GM12865 (cell line): ENCODE measurements at regions not wholly inside any gene's neighbourhood (a gene's known extent, or its start where the extent isn't known, plus 50 kb on each side); places are given as distances from the start of the nearest gene placed in this dataset.

Experiments used
- DNase-seq: peaks from one replicate; pipeline ENCODE4 v3.0.0; 2010; ENCODE audit warnings: low read depth
- H3K4me3 ChIP-seq: 2 replicates; pipeline ENCODE4 v1.5.1; 2011; ENCODE audit warnings: mild to moderate bottlenecking, low read depth, low read length, control low read depth
- TF ChIP-seq, protein P1 (sequence below): IDR thresholded peaks from 2 replicates; pipeline ENCODE4 v1.5.1; 2011; ENCODE audit warnings: low read length, control low read depth, low read depth, inconsistent platforms; ENCODE audit not compliant: insufficient read depth; ENCODE audit errors: missing control alignments

DNA sequence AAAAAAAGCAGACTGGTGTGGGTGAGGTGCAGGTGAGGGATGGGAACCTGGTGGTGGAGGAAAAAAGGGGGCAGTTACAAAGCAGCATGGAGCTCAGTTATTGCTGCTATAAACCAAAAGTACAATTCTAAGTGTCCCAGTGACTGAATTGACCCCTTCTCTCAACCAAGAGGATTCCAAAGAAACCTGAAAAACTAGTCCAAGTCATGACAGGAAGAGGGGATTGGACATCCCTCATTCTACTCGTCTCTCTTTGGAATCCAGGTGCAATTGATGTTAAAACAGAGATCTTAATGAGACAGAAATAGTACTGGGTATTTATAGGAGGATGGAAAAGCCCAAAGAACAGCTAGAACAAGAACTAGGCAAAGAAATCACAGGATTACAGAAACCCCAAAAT is 322.3 kb upstream of the IGFBP3 start:
- no peak for DNase-seq
- TF ChIP-seq, protein P1, sequence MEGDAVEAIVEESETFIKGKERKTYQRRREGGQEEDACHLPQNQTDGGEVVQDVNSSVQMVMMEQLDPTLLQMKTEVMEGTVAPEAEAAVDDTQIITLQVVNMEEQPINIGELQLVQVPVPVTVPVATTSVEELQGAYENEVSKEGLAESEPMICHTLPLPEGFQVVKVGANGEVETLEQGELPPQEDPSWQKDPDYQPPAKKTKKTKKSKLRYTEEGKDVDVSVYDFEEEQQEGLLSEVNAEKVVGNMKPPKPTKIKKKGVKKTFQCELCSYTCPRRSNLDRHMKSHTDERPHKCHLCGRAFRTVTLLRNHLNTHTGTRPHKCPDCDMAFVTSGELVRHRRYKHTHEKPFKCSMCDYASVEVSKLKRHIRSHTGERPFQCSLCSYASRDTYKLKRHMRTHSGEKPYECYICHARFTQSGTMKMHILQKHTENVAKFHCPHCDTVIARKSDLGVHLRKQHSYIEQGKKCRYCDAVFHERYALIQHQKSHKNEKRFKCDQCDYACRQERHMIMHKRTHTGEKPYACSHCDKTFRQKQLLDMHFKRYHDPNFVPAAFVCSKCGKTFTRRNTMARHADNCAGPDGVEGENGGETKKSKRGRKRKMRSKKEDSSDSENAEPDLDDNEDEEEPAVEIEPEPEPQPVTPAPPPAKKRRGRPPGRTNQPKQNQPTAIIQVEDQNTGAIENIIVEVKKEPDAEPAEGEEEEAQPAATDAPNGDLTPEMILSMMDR: no peak
- H3K4me3 ChIP-seq: no peak overlapping the region

DNA sequence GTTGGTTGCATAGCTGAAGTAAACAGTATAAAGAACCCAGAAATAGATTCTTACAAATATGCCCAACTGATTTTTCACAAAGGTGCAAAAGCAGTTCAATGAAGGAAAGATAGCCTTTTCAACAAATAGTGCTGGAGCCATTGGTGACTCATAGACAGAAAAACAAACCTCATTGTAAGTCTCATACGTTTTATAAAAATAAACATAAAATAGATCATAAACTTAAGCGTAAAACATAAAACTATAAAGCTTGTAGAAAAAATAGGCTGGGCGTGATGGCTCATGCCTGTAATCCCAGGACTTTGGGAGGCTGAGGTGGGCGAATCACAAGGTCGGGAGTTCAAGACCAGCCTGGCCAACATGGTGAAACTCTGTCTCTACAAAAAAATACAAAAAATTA is 318.8 kb upstream of the IGFBP3 start:
- TF ChIP-seq, protein P1: no peak

GRCh38 chr7:46237466-46237865 is 316.4 kb upstream of the IGFBP3 start:
- no peak overlapping the region for H3K4me3 ChIP-seq
- no peak for DNase-seq
- TF ChIP-seq, protein P1: no peak

More for the DNA sequence above, 318.8 kb upstream of the IGFBP3 start:
- H3K4me3 ChIP-seq: no peak overlapping the region
- no peak for DNase-seq

GRCh38 chr7:46233585-46234329 is 312.7 kb upstream of the IGFBP3 start:
- no peak overlapping the region for H3K4me3 ChIP-seq
- DNase-seq: peak; percentile 78
- TF ChIP-seq, protein P1: no peak

DNA sequence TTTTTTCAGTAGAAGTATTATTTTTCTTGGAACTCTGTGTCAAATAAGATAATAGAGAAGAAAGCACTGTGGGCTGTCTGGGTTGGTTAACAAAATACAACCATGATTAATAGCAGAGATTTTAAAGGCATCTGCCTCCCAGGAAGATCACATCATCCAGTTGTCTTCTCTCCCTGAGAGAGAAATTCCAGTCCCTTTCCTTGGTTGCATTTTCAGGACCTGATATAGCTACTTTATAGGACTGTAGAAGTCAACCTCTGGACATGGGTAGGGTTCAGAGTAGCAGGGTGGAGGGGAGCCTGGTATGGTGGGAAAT is 309.9 kb upstream of the IGFBP3 start:
- TF ChIP-seq, protein P1: no peak
- H3K4me3 ChIP-seq: no peak overlapping the region
- no peak for DNase-seq

- TF ChIP-seq, protein P1: no peak
- DNase-seq: no peak
- no peak overlapping the region for H3K4me3 ChIP-seq
Observed at GRCh38 chr7:46230298-46230989, 309.4 kb upstream of the IGFBP3 start.
